Globus pallidus (tissue), 1 donor: ENCODE measurements at regions not wholly inside any gene's neighbourhood (a gene's known extent, or its start where the extent isn't known, plus 50 kb on each side); places are given as distances from the start of the nearest gene placed in this dataset.

Source experiments
- DNase-seq: peaks from one replicate; pipeline ENCODE4 v3.0.0-alpha.2; 2015; ENCODE audit warnings: low spot score

GRCh38 chr18:64322189-64322588 is 173.3 kb upstream of the LINC00305 start:
- DNase-seq = no peak

- DNase-seq = no peak
Measured at GRCh38 chr18:64318547-64318946, 169.7 kb upstream of the LINC00305 start.

DNA sequence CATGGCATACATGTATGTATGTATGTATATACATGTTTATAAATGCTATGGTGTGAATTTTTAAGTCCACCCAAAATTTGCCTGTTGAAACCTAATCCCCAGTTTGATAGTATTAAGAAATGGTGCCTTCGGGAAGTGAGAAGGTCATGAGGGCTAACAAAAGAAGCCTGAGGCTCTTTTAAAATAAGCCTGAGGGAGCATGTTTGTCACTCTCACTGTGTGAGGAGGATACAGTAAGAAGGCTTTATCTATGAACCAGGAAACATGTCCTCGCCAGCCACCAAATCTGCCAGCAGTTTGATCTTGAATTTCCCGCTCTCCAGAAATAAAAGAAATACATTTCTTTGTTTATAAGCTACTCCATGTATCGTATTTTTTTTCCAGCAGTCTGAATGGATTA is 163.0 kb upstream of the LINC00305 start:
- no peak for DNase-seq

DNA sequence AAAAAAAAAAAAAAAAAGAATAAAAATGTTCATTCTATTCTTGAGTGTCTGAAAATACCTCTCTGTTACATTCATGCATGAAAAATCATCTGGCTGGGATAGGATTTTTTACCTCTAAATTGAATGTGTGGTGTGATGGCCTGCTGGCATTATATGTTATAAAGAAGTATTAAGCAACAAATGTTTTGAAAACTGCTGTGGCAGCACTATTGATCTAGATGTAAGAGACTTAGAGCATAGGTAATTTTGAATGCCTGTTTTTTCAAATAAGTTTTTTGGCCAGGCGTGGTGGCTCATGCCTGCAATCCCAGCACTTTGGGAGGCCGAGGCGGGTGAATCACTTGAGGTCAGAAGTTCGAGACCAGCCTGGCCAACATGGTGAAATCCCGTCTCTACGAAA is 147.0 kb upstream of the LINC00305 start:
- DNase-seq = no peak

GRCh38 chr18:64294967-64295366 is 146.1 kb upstream of the LINC00305 start:
- no peak for DNase-seq

GRCh38 chr18:64288432-64288831 is 139.5 kb upstream of the LINC00305 start:
- no peak for DNase-seq

DNA sequence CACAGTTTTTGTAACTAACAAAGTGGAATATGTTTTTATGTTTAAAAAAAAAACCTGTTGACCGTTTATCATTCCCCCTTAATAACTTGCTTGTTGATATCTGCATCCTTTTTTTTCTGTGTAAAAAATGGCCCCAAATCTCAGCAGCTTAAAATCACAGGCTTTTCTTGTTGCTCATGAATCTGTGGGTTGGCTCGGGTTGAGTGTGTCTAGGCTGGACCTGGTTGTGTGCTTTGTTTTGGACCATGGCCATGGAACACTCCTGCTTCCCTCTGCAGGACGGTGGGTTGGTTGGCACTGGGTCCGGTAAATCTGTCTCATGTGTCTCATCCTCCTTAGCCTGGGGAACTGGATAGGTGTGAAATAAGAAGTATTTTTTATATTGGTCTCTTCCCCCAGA is 139.0 kb upstream of the LINC00305 start:
- DNase-seq = no peak

- DNase-seq = no peak
Measured at GRCh38 chr18:64283059-64283458, 134.2 kb upstream of the LINC00305 start.

GRCh38 chr18:64278026-64278425 is 129.1 kb upstream of the LINC00305 start:
- DNase-seq = no peak

GRCh38 chr18:64276311-64277090 is 127.6 kb upstream of the LINC00305 start:
- no peak for DNase-seq

GRCh38 chr18:64275593-64276300 is 126.9 kb upstream of the LINC00305 start:
- DNase-seq = no peak

DNA sequence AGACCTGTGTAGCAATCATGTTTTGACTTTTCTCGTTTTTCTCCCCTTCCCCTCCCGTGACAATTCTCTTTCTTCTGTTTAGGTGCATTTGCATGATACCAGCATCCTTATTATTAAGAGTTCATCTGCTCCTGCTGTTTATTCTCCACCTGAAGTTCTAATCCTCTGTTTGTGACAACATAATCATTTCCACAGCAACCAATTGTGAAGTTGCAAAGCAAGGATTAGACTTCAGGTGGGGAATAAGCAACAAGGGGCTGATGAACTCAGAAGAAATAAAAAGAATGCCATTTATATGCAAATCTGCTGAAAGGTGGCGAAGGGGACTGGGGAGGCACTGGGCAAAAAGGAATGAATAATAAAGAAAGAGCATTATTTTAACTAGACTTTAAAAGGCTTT is 124.8 kb upstream of the LINC00305 start:
- DNase-seq = no peak

DNA sequence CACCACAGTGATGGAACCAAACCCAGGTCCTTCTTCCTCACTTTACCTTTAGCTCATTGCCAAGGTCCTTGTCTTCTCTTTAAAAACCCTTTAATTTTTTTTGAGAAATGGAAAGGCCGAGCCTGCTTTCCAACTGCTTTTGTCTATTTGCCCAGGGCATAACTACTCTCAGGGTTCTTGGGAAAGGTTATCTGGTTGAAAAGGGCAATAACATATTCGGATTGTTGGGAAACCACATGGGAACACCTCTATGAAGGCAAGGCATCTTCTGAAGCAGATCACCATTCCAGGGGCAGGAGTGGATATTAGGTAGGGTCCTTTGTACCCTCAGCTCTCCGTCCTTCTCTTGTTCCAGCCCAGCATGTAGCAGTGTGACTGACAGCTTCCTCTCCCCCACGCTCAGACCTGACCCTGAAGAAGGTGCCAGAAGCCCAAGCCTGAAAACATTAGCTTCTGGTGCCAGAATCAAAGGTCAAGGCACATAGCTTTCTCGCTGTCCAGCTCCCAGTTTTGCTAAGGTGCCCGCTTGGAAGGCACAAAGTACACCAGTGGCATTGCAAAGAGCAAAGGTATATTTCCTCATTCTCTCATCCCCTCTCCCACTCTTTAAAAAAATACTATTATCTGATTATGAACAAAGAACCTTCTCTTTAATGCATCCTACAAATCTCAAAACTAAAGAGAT is 123.2 kb upstream of the LINC00305 start:
- no peak for DNase-seq

GRCh38 chr18:64271246-64271645 is 122.4 kb upstream of the LINC00305 start:
- DNase-seq = peak; percentile 16

GRCh38 chr18:64270608-64271007 is 121.7 kb upstream of the LINC00305 start:
- DNase-seq = no peak

DNA sequence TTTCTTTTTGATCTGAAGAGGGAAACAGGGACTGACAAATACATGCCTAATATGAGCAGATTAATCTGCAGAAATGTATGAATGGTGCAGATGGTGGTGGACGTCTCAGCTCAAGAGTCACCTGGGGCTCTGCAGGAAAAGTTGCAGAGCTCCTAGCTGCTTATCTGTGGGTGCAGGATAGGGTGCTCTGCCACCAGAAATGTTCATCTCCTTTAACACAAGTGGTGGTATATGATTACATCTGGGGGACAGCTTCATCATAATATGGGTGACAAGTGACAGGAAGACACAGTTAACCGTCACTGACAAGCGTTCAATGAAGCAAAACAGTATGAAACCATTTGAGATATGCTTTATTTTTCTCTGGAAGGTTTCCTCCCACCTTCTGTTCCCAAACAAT is 121.2 kb upstream of the LINC00305 start:
- DNase-seq = no peak

GRCh38 chr18:64264171-64264570 is 115.3 kb upstream of the LINC00305 start:
- DNase-seq = no peak

GRCh38 chr18:64260810-64261209 is 111.9 kb upstream of the LINC00305 start:
- no peak for DNase-seq

GRCh38 chr18:64259871-64260270 is 111.0 kb upstream of the LINC00305 start:
- no peak for DNase-seq

GRCh38 chr18:64258111-64258650 is 109.3 kb upstream of the LINC00305 start:
- no peak for DNase-seq

DNA sequence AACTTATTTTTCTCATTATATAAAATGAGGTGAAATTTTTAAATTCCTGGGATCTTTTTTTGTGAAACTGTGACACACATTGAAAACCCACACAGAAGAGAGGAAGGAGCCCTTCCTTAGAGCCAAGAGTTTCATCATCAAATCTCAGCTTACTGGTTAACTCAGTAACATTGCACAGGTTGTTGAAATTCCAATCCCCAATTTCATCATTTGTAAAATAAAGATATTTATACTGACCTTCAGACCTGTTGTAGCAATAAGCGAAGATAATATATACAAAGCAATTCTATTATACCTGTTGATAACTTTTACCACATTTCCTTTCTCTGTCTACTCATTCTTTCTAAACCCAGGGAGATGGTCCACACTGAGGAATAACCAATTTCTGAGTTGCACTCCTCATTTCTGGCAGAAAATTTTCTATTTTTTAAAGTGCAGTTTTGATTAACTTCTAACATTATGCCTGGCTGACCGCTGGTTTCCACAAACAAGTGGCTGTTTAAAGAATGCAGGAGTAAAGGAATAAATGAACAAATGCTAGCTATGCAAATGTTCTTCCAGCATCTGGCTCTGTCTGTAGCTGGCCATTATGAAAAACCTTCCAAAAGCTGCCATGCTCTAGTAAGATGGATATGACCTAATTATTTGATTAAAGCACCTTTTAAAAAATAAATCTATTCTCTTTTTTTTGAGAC is 105.7 kb upstream of the LINC00305 start:
- DNase-seq = no peak

DNA sequence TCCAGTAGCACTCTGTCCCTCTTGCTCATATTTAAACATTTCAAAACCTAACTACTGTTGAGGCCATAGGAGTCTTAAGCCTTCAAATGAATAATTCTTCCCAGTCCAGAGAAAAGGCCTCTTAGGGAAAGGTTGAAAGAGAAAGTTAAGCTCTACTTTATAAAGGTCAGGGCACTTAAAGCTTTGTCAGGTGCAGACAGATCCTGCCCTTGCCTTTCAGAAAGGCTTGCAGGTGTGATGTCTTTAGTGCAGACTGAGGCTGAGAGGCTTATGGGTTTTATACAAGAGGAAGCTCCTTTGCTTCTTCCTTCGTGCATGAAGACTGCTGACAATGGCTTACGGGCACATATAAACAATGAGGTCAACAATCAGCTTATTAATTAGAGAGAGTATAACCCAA is 105.0 kb upstream of the LINC00305 start:
- no peak for DNase-seq
